ENCODE measurements at regions not wholly inside any gene's neighbourhood (a gene's known extent, or its start where the extent isn't known, plus 50 kb on each side); places are given as distances from the start of the nearest gene placed in this dataset.

- H3K9me2 ChIP-seq (replicated peaks; ENCODE audit: insufficient read depth): no peaks in the 10 kb centered on the region
- no peaks in the 10 kb centered on the region for H4K20me1 ChIP-seq (ENCODE audit: insufficient read depth, poor library complexity, severe bottlenecking)
- H3K9me3 ChIP-seq (ENCODE audit: low read depth): no peaks in the 10 kb centered on the region
- no peaks in the 10 kb centered on the region for H3K27me3 ChIP-seq
- H3K79me2 ChIP-seq: no peaks in the 10 kb centered on the region
- WGBS (ENCODE audit: low lambda C conversion rate, missing lambda C conversion rate): 67% methylated on average over 17 of the region's 17 CpGs
- DNase-seq (ENCODE audit: low spot score): no peak
- H3K27ac ChIP-seq: no peak overlapping the region
- no peak overlapping the region for H3K4me2 ChIP-seq
- peaks cover 8% of the 10 kb centered on the region for H3K4me1 ChIP-seq (ENCODE audit: insufficient read depth)
- H3K36me3 ChIP-seq (replicated peaks; ENCODE audit: insufficient read depth, low read depth): no peaks in the 10 kb centered on the region
- TF ChIP-seq EZH2phosphoT487 (IDR thresholded peaks at IDR 0.05; ENCODE audit: low read depth, severe bottlenecking, unreplicated experiment) (no peak), EZH2 (IDR thresholded peaks at IDR 0.05; ENCODE audit: borderline replicate concordance) (no peak)
- TF ChIP-seq, protein P1, sequence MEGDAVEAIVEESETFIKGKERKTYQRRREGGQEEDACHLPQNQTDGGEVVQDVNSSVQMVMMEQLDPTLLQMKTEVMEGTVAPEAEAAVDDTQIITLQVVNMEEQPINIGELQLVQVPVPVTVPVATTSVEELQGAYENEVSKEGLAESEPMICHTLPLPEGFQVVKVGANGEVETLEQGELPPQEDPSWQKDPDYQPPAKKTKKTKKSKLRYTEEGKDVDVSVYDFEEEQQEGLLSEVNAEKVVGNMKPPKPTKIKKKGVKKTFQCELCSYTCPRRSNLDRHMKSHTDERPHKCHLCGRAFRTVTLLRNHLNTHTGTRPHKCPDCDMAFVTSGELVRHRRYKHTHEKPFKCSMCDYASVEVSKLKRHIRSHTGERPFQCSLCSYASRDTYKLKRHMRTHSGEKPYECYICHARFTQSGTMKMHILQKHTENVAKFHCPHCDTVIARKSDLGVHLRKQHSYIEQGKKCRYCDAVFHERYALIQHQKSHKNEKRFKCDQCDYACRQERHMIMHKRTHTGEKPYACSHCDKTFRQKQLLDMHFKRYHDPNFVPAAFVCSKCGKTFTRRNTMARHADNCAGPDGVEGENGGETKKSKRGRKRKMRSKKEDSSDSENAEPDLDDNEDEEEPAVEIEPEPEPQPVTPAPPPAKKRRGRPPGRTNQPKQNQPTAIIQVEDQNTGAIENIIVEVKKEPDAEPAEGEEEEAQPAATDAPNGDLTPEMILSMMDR (IDR thresholded peaks at IDR 0.05; ENCODE audit: poor library complexity): no peak
- H2AFZ ChIP-seq: no peak overlapping the region
- no peak overlapping the region for H3K4me3 ChIP-seq
Measured at GRCh38 chr10:124155781-124156435, 62.5 kb upstream of the CHST15 start.

- peak overlapping the region; percentile 6 for H2AFZ ChIP-seq
- no peaks in the 10 kb centered on the region for H3K9me3 ChIP-seq (ENCODE audit: low read depth)
- WGBS (ENCODE audit: low lambda C conversion rate, missing lambda C conversion rate): 53% methylated on average over 16 of the region's 20 CpGs
- peak overlapping the region; percentile 70 for H3K4me2 ChIP-seq
- no peaks in the 10 kb centered on the region for H3K27me3 ChIP-seq
- peak overlapping the region; percentile 65 for H3K27ac ChIP-seq
- DNase-seq (ENCODE audit: low spot score): peak; percentile 75
- no peak overlapping the region for H3K4me3 ChIP-seq
- H3K79me2 ChIP-seq: no peaks in the 10 kb centered on the region
- H3K36me3 ChIP-seq (replicated peaks; ENCODE audit: insufficient read depth, low read depth): no peaks in the 10 kb centered on the region
- no peaks in the 10 kb centered on the region for H4K20me1 ChIP-seq (ENCODE audit: insufficient read depth, poor library complexity, severe bottlenecking)
- TF ChIP-seq EZH2 (IDR thresholded peaks at IDR 0.05; ENCODE audit: borderline replicate concordance) (no peak), EZH2phosphoT487 (IDR thresholded peaks at IDR 0.05; ENCODE audit: low read depth, severe bottlenecking, unreplicated experiment) (no peak)
- TF ChIP-seq, protein P1 (IDR thresholded peaks at IDR 0.05; ENCODE audit: poor library complexity): no peak
- H3K9me2 ChIP-seq (replicated peaks; ENCODE audit: insufficient read depth): no peaks in the 10 kb centered on the region
- H3K4me1 ChIP-seq (ENCODE audit: insufficient read depth): peaks cover 8% of the 10 kb centered on the region
Measured at GRCh38 chr10:124153023-124153826, 59.8 kb upstream of the CHST15 start.

- H4K20me1 ChIP-seq (ENCODE audit: insufficient read depth, poor library complexity, severe bottlenecking): no peaks in the 10 kb centered on the region
- peaks cover 8% of the 10 kb centered on the region for H3K4me1 ChIP-seq (ENCODE audit: insufficient read depth)
- H3K9me2 ChIP-seq (replicated peaks; ENCODE audit: insufficient read depth): no peaks in the 10 kb centered on the region
- DNase-seq (ENCODE audit: low spot score): peak; percentile 77
- H3K4me2 ChIP-seq: peak overlapping the region; percentile 70
- H3K4me3 ChIP-seq: no peak overlapping the region
- H3K27ac ChIP-seq: peak overlapping the region; percentile 65
- H3K79me2 ChIP-seq: no peaks in the 10 kb centered on the region
- H3K9me3 ChIP-seq (ENCODE audit: low read depth): no peaks in the 10 kb centered on the region
- TF ChIP-seq EZH2 (IDR thresholded peaks at IDR 0.05; ENCODE audit: borderline replicate concordance) (no peak), EZH2phosphoT487 (IDR thresholded peaks at IDR 0.05; ENCODE audit: low read depth, severe bottlenecking, unreplicated experiment) (no peak)
- TF ChIP-seq, protein P1 (IDR thresholded peaks at IDR 0.05; ENCODE audit: poor library complexity): no peak
- 63% methylated on average over 32 of the region's 32 CpGs for WGBS (ENCODE audit: low lambda C conversion rate, missing lambda C conversion rate)
- H3K36me3 ChIP-seq (replicated peaks; ENCODE audit: insufficient read depth, low read depth): no peaks in the 10 kb centered on the region
- peak overlapping the region; percentile 46 for H2AFZ ChIP-seq
- H3K27me3 ChIP-seq: no peaks in the 10 kb centered on the region
Measured at GRCh38 chr10:124152139-124153022, 59.0 kb upstream of the CHST15 start.
